ENCODE measurements at regions not wholly inside any gene's neighbourhood (a gene's known extent, or its start where the extent isn't known, plus 50 kb on each side); places are given as distances from the start of the nearest gene placed in this dataset.
"Not testable (repeated sequence)": the region's sequence is repeated elsewhere in the genome, so short reads cannot be mapped to it uniquely, and the experiment has no call there.

GRCh38 chr3:101999177-101999779, 150.0 kb downstream of the NFKBIZ start:
- DNase-seq, result no peak

GRCh38 chr3:102000620-102001209, 151.4 kb downstream of the NFKBIZ start:
- no peak for DNase-seq

GRCh38 chr3:102002056-102002455, 152.7 kb downstream of the NFKBIZ start:
- DNase-seq, result no peak

GRCh38 chr3:102004561-102004960, 155.2 kb downstream of the NFKBIZ start:
- no peak for DNase-seq

GRCh38 chr3:102005551-102005950, 156.2 kb downstream of the NFKBIZ start:
- no peak for DNase-seq

- no peak for DNase-seq
Measured at GRCh38 chr3:102006812-102007485, 157.6 kb downstream of the NFKBIZ start.

- DNase-seq, result not testable (repeated sequence)
Measured at GRCh38 chr3:102008436-102008835, 159.1 kb downstream of the NFKBIZ start.

- DNase-seq, result no peak
Measured at GRCh38 chr3:102016417-102016816, 167.1 kb downstream of the NFKBIZ start.

GRCh38 chr3:102017784-102018183, 168.5 kb downstream of the NFKBIZ start:
- no peak for DNase-seq

- no peak for DNase-seq
Measured at GRCh38 chr3:102018551-102018950, 169.2 kb downstream of the NFKBIZ start.

- no peak for DNase-seq
Measured at GRCh38 chr3:102020735-102021134, 171.4 kb downstream of the NFKBIZ start.

- no peak for DNase-seq
Measured at GRCh38 chr3:102024270-102024904, 175.1 kb downstream of the NFKBIZ start.

- DNase-seq, result no peak
Measured at GRCh38 chr3:102025606-102026270, 176.4 kb downstream of the NFKBIZ start.

- DNase-seq, result no peak
Measured at GRCh38 chr3:102026656-102027055, 177.3 kb downstream of the NFKBIZ start.

- no peak for DNase-seq
Measured at GRCh38 chr3:102030661-102031060, 181.3 kb downstream of the NFKBIZ start.

- DNase-seq, result no peak
Measured at GRCh38 chr3:102031834-102032233, 182.5 kb downstream of the NFKBIZ start.

- DNase-seq, result no peak
Measured at GRCh38 chr3:102032491-102033383, 183.4 kb downstream of the NFKBIZ start.

GRCh38 chr3:102034639-102035451, 185.5 kb downstream of the NFKBIZ start:
- no peak for DNase-seq

GRCh38 chr3:102036017-102036416, 186.7 kb downstream of the NFKBIZ start:
- no peak for DNase-seq

GRCh38 chr3:102036472-102036871, 187.2 kb downstream of the NFKBIZ start:
- no peak for DNase-seq

GRCh38 chr3:102037209-102037608, 187.9 kb downstream of the NFKBIZ start:
- DNase-seq, result no peak

Data from 8988T (cell line).